ENCODE measurements at regions not wholly inside any gene's neighbourhood (a gene's known extent, or its start where the extent isn't known, plus 50 kb on each side); places are given as distances from the start of the nearest gene placed in this dataset.

- TF ChIP-seq CTCF (IDR thresholded peaks at IDR 0.05) (no peak), POLR2AphosphoS5 (IDR thresholded peaks at IDR 0.05) (no peak), EP300 (IDR thresholded peaks at IDR 0.05; ENCODE audit: low read depth) (no peak), POLR2A (IDR thresholded peaks at IDR 0.05) (no peak)
Observed at GRCh38 chr11:128643661-128644317, 50.1 kb upstream of the FLI1 start.

Measured in transverse colon (tissue), 4 donors.